ENCODE measurements at regions not wholly inside any gene's neighbourhood (a gene's known extent, or its start where the extent isn't known, plus 50 kb on each side); places are given as distances from the start of the nearest gene placed in this dataset.

DNA sequence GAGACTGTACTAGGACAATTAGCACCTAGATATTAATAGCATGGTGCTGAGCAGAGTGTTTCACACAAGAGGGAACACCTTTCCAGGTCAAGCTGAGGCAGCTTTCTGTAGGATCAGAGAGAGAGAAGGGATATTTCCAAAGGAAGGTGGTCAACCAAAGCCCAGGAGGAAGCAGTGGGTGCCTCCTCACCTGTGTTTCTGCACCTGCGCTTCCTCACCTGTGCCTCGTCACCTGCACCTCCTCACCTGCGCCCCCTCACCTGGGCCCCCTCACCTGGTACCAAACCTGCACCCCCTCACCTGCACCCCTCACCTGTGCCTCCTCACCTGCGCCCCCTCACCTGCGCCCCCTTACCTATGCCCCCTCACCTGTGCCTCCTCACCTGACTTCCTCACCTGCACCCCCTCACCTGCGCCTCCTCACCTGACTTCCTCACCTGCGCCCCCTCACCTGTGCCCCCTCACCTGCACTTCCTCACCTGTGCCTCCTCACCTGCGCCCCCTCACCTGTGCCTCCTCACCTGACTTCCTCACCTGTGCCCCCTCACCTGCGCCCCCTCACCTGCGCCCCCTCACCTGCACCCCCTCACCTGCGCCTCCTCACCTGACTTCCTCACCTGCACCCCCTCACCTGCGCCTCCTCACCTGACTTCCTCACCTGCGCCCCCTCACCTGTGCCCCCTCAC lies 67.9 kb downstream of the TTLL2 start:
- no peak for DNase-seq
- Histone ChIP-seq H3K36me3 (ENCODE audit: low read depth, missing control alignments) (no peaks in the 10 kb centered on the region), H3K4me1 (no peaks in the 10 kb centered on the region), H3K27ac (no peak overlapping the region), H3K4me3 (no peak overlapping the region), H3K27me3 (no peaks in the 10 kb centered on the region), H3K9me3 (no peaks in the 10 kb centered on the region)
- TF ChIP-seq, protein P1, sequence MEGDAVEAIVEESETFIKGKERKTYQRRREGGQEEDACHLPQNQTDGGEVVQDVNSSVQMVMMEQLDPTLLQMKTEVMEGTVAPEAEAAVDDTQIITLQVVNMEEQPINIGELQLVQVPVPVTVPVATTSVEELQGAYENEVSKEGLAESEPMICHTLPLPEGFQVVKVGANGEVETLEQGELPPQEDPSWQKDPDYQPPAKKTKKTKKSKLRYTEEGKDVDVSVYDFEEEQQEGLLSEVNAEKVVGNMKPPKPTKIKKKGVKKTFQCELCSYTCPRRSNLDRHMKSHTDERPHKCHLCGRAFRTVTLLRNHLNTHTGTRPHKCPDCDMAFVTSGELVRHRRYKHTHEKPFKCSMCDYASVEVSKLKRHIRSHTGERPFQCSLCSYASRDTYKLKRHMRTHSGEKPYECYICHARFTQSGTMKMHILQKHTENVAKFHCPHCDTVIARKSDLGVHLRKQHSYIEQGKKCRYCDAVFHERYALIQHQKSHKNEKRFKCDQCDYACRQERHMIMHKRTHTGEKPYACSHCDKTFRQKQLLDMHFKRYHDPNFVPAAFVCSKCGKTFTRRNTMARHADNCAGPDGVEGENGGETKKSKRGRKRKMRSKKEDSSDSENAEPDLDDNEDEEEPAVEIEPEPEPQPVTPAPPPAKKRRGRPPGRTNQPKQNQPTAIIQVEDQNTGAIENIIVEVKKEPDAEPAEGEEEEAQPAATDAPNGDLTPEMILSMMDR (IDR thresholded peaks at IDR 0.05) = no peak
- no peak for TF ChIP-seq POLR2A (IDR thresholded peaks at IDR 0.05)
- intact Hi-C loops (cut with DNase I; ENCODE audit: low total_unique reads) = loop anchor here (10.0 kb wide), 1 partner anchor 512 kb away; no protein-coding TSS in a partner anchor
- WGBS, 2 donors = 86 to 87% methylated on average over 11 to 13 of the region's 13 CpGs

DNA sequence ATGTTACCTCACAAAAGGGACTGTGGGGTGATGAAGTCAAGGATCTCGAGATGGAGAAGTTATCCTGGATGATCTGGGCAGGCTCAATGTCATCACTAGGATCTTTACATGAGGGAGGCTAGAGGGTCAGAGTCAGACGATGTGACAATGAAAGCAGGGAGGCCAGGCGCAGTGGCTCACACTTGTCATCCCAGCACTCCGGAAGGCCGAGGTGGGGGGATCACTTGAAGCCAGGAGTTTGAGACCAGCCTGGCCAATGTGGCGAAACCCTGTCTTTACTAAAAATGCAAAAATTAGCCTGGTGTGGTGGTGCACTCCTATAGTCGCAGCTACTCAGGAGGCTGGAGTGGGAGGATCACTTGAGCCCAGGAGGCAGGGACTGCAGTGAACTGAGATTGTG lies 68.8 kb downstream of the TTLL2 start:
- Histone ChIP-seq H3K4me3 (no peak overlapping the region), H3K36me3 (ENCODE audit: low read depth, missing control alignments) (no peaks in the 10 kb centered on the region), H3K27me3 (no peaks in the 10 kb centered on the region), H3K4me1 (no peaks in the 10 kb centered on the region), H3K27ac (no peak overlapping the region), H3K9me3 (no peaks in the 10 kb centered on the region)
- no peak for TF ChIP-seq POLR2A (IDR thresholded peaks at IDR 0.05)
- TF ChIP-seq, protein P1 (IDR thresholded peaks at IDR 0.05) = no peak
- 91 to 96% methylated on average over 7 of the region's 7 CpGs for WGBS, 2 donors
- DNase-seq = no peak
- intact Hi-C loops (cut with DNase I; ENCODE audit: low total_unique reads) = loop anchor here (10.0 kb wide), 1 partner anchor 511 kb away; no protein-coding TSS in a partner anchor

DNA sequence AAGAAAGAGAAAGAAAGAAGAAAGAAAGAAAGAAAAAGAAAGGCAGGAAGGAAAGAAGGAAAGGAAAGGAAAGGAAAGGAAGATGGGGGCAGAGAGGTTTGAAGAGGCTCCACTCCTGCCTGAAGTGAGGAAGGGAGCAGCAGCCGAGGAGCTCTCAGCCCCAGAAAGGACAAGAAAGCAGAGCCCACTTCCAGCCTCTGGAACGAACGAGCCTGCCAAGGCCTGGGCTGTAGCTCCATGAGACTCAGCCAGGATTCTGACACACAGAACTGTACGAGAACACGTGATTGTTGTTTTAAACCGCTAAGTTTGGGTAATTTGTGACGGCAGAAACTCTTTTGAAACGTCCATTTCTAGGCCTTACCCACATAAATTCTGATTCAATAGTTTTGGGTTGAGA lies 69.5 kb downstream of the TTLL2 start:
- no peak for TF ChIP-seq POLR2A (IDR thresholded peaks at IDR 0.05)
- TF ChIP-seq, protein P1 (IDR thresholded peaks at IDR 0.05) = no peak
- intact Hi-C loops (cut with DNase I; ENCODE audit: low total_unique reads) = loop anchor here (10.0 kb wide), 1 partner anchor 510 kb away; no protein-coding TSS in a partner anchor
- Histone ChIP-seq H3K9me3 (no peaks in the 10 kb centered on the region), H3K27ac (no peak overlapping the region), H3K4me1 (no peaks in the 10 kb centered on the region), H3K27me3 (no peaks in the 10 kb centered on the region), H3K36me3 (ENCODE audit: low read depth, missing control alignments) (no peaks in the 10 kb centered on the region), H3K4me3 (no peak overlapping the region)
- DNase-seq = peak; percentile 26
- 37 to 49% methylated on average over 8 of the region's 8 CpGs for WGBS, 2 donors

DNA sequence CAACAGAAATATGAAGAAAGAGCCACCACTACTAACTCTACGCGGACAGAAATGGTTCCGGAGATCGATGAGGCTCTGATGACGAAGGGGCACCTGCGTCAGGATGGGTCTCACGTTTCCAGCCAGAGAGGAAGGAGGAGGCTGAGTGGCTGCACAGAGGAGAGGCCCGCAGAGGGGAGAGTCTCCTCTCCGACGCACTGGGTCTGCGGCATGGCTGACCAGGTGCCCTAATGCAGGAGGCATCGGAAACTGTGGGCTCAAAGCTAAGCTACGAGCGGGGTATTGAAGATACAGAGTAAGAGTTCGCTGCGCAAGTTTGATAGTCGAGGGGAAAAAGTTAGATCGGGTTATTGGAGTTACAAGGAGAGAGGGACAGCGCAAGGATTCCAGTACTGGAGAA lies 69.9 kb downstream of the TTLL2 start:
- no peak for DNase-seq
- Histone ChIP-seq H3K27me3 (no peaks in the 10 kb centered on the region), H3K4me1 (no peaks in the 10 kb centered on the region), H3K27ac (no peak overlapping the region), H3K36me3 (ENCODE audit: low read depth, missing control alignments) (no peaks in the 10 kb centered on the region), H3K4me3 (no peak overlapping the region), H3K9me3 (no peaks in the 10 kb centered on the region)
- no peak for TF ChIP-seq POLR2A (IDR thresholded peaks at IDR 0.05)
- TF ChIP-seq, protein P1 (IDR thresholded peaks at IDR 0.05) = no peak
- 63 to 70% methylated on average over 19 of the region's 19 CpGs for WGBS, 2 donors
- intact Hi-C loops (cut with DNase I; ENCODE audit: low total_unique reads) = loop anchor here (10.0 kb wide), 1 partner anchor 510 kb away; no protein-coding TSS in a partner anchor
